HG03280 (cell line): ENCODE measurements at regions not wholly inside any gene's neighbourhood (a gene's known extent, or its start where the extent isn't known, plus 50 kb on each side); places are given as distances from the start of the nearest gene placed in this dataset.

Experiments used
- ATAC-seq: cut with Tn5 transposase; IDR thresholded peaks from one replicate; pipeline ENCODE4 v1.9.1; 2021; ENCODE audit warnings: mild to moderate bottlenecking, moderate library complexity; ENCODE audit not compliant: unreplicated experiment

DNA sequence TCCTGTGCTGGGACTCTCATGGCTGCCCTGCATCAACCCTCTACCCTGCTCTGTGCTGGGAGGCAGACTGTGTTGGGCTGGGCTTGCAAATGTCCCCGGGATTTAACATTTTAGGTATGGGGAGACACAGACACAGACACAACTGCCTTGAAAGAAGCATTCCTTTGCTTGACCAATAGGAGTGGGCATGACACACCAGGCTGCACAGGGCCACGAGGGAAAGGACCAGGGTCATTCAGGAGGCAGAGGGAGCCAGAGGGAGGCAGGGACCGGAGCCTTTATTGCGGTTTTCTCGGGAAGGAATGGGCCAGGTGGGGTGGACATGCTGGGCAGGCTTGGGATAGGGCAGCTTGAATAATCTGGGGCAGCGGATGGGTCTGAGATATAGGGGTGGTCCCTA, 238.7 kb upstream of the COPS8 start:
- no peak for ATAC-seq

DNA sequence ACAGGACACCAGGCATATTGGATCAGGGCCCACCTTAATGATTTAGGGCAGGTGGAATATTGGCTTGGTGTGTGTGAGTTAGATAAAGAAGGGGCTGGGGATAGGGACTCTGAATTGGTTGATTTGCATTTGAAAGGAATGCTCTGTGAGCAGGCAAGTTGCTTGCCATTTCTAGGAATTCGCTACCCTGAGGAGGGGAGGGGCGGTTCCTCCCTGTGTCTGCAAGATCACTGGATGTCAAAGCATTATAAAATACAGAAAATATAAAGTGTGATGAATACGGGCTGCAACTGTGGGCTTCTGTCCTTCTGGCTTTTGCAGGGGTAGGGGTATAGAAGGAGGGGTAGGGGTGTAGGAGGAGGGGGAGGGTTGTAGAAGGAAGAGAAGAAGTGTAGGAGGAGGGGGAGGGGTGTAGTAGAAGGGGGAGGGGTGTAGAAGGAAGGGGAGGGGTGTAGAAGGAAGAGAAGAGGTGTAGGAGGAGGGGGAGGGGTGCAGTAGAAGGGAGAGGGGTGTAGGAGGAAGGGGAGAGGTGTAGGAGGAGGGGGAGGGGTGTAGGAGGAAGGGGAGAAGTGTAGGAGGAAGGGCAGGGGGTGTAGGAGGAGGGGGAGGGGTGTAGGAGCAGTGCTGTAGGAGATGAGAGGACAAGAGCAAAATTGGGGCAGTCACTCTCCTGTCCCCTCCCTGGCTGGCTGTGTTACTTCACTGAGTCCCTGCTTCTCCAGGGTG, 238.0 kb upstream of the COPS8 start:
- ATAC-seq = no peak

DNA sequence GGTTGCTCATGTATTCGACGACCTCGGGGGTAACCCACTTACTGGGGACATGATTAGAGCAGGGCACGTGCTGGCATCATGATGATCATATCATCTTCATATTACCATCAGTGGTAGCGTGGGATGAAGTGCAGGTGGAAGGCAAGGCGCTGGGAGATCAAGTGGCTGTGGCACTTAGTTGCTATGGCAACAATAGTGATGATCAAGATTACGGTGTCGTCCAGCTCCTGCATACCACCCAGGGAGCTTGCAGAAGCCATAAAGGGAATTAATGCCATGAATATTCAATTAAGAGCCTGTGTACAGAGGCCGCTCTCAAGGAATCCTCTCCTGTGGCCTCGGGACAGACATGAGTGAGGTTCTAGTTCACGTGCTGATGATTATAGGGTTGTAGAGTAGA, 237.2 kb upstream of the COPS8 start:
- no peak for ATAC-seq

DNA sequence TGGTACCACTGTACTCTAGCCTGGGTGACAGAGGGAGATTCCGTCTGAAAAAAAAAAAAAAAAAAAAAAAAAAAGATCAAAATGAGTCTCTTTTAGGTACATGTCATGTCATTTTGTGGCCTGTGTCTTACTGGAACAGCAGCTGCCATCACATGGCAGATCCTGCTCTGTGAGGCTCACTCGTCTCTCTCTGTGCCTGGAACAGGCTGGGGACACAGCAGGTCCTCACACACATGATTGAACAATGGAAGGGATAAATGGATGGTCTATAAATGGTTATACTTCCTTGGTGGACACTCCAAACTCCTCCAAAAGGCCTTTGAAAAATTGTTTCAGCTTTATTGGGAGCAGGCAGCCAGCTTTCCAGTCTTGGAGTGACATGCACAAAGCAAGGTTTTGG, 236.2 kb upstream of the COPS8 start:
- no peak for ATAC-seq

DNA sequence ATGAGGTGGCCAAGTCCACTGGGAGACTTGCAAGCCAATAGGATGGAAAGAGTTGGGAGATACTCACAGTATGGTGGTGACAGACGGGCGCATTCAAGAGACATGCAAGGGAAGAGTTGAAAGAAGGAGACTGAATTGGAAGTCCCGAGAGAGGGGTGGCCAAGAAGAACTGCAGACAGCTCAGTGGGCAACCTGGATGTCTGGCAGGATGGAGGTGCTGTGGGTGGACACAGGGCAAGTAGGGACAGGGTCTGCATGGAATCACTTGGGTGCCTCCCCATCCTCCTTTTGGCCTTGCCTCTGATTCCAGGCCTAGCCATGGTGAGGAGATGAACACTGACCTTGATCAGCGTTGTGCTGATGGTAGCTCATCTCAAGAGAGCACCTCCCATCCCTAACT, 235.7 kb upstream of the COPS8 start:
- ATAC-seq = no peak

DNA sequence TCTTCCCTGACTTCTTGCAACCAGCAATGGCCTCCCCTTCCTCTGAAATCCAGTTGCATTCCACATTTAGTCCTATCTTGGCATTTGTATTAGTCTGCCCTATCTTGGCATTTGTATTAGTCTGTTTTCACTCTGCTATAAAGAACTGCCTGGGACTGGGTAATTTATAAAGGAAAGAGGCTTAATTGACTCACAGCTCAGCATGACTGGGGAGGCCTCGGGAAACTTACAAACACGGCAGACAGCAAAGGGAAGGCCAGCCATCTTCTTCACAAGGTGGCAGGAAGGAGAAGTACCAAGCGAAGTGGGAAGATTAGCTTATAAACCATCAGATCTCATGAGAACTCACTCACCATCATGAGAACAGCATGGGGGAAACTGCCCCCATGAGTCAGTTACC, 234.5 kb upstream of the COPS8 start:
- ATAC-seq = no peak

DNA sequence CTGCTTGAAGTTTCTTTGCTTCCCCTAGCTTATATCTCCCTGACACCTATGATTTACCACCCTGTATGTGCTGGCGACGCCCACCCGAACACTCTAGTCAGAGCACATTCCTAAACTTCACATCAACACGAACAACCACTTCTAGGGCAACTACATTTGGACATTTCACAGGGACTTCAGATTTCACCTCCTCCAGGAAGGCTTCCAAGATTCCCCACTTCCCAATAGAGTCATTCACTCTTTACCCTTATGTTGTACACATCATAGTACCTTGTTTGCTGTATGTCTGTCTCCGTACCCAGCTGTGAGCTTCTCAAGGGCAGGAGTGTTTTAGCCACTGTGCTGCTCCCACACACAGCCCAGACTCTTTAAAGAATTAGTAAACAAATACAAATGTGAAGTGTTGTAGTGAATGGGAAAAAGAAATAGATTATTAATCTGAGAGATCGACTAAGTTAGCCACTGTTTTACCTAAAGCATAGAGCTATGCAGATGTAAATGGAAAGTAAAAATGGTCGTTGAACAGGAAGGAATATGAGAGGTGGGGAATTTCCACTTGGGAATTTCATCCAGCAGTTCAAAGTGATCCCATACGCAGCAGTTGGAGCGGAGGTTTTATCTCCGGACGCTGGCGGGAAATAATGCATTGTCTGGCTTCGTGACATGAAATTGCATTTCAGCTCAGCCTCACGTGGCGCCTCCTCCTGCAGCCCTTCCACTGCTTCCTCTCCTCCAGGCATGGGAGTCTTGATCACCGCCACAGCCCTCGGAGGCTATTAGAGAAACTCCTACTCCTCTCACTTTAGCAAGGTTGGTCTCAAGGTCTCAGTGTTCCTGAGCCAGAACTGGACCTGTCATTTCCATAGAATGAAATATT, 233.4 kb upstream of the COPS8 start:
- no peak for ATAC-seq

DNA sequence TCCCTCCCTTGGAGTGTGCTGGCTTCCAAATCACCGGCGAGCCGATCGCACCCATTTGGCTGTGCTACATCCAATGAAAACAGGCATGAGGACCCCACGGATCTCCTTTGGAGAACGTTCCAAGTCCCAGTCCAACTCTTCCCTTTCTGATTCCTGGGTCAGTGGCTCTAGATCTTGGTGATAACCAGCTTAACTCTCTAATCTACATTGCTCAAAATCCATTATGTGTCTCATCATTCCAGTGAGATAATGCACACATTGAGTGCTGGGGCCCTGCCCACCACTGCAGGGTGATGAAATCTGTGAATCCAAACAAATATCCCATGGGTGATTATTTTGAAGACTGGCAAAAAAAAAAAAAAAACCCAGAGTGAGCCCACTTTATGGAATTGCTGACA, 232.7 kb upstream of the COPS8 start:
- no peak for ATAC-seq

DNA sequence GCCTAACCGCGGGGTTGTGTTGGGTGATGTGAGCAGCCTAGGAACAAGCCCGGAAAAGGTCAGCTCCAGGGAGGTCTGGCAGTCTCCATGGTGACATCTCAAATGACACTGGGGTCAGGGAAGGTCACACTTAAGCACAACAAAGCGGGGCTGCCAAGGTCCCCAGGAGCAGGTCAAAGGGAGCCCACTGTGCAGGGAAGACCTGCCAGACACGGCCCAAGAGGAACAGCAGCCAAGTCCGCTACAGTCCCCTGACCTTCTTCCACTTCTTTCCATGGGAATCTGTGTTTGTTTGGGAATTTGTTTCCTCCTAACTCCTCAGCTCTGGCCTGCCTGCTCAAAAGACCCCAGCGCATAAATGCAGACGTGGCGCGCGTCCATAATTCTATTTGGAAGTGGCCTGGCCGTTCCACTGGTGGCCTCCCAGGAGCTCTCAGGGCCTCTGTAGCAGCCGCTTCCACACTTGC, 232.1 kb upstream of the COPS8 start:
- no peak for ATAC-seq

DNA sequence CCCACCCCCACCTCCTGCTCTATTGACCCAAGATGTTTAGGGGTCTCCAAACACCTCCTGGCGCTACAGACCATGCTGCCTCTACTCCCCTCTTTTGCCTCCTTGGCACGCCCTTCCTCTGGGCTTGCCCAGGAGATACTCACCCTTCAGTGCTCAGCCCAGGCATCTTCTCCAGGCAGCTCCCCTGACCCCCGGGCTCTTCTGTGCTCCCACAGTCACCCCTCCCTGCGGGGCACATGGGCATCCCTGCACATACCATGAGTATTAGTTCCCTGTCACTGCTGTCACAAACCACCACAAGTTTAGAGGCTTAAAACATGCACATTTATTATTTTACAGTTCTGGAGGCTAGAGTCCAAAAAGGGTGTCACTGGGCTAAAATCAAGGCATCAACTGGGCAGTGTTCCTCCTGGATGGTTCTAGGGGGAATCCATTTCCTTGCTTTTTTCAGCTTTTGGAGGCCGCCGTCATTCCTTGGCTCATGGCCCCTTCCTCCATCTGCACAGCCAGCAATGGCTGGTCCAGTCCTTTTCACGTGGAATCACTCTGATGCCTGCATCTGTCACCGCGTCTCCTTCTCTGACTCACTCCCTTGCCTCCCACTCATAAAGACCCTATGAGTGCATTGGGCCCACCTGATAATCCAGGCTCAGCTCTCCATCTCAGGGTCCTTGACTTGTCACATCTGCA, 230.4 kb upstream of the COPS8 start:
- ATAC-seq = no peak

DNA sequence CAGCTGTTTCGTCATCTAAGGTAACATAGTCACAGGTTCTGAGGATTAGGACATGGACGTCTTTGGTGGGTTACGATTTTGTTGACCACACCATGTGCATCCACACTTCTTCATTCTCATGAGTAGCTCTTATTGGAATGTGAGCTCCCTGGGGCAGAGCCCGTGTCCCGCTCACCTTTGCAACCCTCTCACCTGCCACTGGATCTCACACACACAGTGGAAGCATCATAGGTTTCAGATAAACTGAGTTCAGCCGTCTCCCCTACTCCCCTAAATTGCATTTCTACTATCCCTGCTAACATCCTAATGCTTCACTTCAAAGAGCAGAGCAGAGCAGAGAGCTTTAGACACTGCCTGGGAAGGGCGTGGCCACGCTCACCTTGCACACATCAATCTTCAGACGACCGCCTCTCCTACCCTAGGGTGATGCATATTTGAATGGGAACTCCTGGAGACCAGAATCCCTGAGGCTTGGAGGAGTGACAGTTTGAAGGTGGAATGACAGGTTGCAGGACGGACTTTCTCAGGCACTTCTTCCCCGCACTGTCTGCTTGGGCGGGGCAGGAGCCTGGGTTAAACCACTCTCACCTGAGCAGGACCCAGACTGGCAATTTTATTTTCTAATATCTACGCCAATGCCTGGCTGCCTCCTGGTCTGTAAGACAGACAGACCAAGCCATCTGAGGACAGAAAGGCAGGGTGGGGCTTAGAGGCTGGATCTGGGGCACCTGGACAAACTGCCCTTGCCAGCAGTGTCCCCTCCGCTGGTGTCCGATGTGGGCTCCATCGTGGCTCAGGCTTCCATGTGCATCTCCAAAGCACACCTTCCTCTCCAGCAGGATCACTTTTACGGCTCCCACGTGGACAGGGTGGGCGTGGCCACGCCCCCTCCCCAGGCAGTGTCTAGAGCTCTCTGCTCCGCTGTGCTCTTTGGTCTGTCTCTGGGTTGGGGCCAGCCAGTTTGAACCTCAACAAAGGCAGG, 229.5 kb upstream of the COPS8 start:
- ATAC-seq = no peak

DNA sequence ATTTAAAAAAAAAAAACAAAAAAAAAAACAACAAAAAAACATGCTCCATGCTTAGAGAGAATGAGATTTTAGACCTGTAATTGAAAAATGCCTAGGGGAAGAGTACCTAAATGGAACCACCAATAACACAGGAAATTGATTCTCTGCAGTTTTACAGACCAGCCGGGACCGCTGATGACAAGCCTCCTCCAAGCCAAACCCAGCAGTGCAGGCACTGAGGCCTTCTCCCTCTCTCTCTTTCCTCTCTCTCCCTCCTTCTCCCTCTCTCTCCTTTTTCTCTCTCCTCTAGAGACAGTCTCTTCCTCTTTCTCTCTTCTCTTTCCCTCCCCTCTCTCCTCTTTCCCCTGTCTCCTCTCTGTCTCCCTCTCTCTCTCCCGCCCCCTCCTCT, 228.8 kb upstream of the COPS8 start:
- no peak for ATAC-seq

DNA sequence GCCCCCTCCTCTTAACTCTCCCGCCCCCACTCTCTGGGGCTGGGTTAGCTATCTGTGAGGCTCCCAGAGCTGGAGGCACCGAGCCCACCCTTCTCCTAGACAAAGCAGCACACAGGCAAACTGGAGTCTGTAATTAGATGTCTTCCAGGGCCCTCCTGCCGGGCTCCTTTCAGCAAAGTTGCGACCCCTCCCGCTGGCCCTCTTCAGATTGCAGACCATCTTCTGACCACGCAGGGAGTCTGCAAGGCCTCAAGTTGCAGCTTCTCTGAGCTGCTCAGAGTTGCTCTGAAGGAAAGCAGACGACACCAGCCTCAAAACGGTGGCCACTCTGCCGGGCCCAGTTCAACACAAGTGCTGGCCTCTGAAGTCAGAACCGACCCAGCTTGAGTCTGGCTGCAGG, 228.4 kb upstream of the COPS8 start:
- ATAC-seq = no peak

DNA sequence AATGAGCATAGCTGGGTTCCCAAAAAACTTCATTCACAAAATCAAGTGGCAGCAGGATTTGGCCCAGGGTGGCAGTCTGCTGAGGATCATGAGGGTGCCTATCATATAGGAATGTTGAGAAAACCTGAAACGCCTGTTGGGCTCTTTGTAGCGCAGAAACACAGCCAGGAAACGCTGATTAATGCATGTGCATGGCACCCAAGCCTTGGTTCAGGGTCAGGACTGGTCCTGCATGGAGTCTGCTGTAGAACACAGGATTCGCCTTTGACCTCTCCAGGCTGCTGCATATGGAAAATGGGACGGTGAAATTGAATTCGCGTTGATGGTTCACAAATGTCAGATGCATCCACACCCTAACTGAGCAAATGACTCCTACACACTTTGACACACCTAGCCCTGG, 227.9 kb upstream of the COPS8 start:
- ATAC-seq = no peak

DNA sequence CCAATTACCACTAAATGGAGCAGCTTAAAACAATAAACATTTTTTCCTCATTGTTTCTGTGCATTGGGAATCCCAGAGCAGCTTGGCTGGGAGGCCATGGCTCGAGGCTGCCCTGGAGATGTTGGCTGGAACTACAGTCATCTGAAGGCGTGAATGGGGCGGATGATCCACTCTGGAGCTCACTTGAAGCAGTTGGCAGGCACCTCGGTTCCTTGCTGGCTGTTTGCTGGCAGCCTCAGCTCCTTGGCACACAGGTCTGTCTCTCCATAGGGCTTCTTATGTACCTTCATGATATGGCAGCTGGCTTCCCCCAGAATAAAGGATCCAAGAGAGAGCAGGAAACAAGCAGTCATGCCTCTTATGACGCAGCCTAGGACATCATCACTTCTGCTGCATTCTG, 227.0 kb upstream of the COPS8 start:
- ATAC-seq = no peak

DNA sequence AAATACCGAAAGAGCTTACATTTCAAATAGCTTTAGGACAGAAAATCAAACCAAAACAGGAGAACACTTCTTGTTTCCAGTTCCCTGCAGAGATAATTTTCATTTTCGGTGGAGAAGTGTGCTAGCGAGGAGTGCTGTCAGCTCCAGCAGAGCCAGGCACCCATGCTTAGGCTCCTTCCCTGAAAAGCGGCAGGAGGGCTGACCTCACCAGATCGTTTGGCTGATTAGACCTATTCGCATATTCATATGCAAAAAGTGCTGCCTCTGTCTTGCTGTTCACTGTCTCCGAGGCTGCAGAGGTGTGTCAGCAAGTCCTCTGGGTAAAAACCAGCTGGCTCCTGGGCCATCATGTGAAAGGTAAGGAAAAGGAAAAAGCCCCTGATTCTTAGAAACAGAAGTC, 225.8 kb upstream of the COPS8 start:
- ATAC-seq = no peak

DNA sequence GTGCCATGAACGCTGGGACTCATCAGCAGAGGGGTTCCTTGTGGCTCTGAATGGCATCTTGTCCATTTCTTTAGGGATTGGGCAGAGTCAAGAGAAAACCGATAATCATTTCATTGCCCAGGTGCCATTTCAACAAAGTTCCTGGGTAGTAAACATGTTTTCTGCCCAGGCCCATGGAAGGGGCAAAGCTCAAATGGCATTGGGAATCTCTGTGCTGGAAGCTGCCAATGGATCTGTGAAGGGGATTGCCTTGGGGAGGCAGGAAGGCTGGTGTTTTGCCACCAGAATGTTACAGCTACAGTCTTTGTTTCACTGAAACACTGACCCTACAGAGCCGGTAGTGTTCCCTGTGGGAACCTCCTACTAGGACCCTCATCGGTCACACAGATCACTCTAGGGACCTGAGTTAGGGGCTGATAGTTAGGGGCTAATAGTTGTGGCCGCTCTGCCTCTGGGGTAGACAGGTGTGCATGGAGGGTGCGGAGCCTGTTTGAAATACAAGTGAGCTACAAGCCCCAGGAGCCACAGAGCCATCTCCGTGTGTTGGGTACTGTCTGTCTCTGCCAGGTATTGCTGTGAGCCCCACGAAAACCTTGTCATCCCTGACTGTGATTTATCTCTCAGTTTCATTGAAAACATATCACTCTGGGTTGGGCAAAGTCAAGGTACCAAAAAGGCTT, 224.4 kb upstream of the COPS8 start:
- ATAC-seq = no peak

DNA sequence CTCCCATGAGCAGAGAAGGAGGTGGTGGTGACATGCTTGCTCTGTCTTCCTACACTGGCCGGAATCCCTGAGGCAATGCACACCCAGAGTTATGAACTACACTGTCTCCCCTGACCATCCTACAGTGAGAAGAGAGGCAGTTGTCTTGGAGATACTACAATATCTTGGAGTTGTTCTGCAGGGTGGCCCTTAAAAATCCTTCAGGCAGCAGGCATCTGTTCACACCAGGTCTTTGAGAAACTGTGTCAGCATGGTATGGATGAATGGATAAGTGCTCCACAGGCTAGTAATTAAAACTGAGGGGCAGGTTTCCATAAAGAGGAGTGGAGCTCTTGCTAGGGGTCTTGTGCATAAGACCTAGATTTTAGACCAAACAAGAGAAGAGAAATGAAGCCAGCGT, 223.7 kb upstream of the COPS8 start:
- no peak for ATAC-seq

DNA sequence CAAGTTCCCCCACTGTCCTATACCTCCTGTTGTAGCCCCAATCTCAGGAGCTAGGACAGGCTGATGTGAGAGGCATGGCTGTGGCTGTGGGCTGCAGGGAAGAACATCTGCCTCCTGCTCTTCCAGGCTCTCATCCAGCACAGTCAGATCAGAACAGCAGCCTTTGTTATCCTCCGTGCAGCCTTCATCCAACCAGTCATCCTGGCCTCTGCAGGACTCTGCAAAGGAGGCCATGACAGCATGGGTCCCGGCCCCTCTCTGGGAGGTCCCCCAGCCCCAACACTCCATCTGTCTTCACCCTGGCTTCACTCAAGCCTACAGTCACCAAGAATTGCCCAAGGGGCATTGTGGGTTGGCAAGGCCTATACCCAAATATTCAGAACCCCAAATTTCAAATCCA, 223.2 kb upstream of the COPS8 start:
- ATAC-seq = no peak
